ENCODE measurements at regions not wholly inside any gene's neighbourhood (a gene's known extent, or its start where the extent isn't known, plus 50 kb on each side); places are given as distances from the start of the nearest gene placed in this dataset.

- ChIA-PET CTCF (interaction anchor here (0.6 to 0.8 kb wide), 2 partner anchors 188 to 252 kb away, joined by 3 to 4 read pairs; no protein-coding TSS in a partner anchor), POLR2A (no interaction called here)
- H3K27ac ChIP-seq (ENCODE audit: extremely low read depth, low read depth, low read length) = no peak overlapping the region
- no peaks in the 10 kb centered on the region for H3K9me3 ChIP-seq (ENCODE audit: control insufficient read depth, insufficient read depth, low read depth, low read length)
- no peak overlapping the region for H3K4me3 ChIP-seq (ENCODE audit: low read depth, low read length)
- peaks cover 10% of the 10 kb centered on the region for H3K4me1 ChIP-seq (ENCODE audit: control insufficient read depth, insufficient read depth, low read length)
- H3K36me3 ChIP-seq (ENCODE audit: control insufficient read depth in 2 of 2, insufficient read depth in 1 of 2, low read length in 2 of 2) = no peaks in the 10 kb centered on the region
- no peak for TF ChIP-seq ZFP3 (tag by site-specific recombination; IDR thresholded peaks at IDR 0.05; ENCODE audit: low read depth)
- TF ChIP-seq ZNF146 (tag by site-specific recombination; IDR thresholded peaks at IDR 0.05) = no peak
- no peak for TF ChIP-seq ZNF239 (tag by site-specific recombination; IDR thresholded peaks at IDR 0.05)
Observed at GRCh38 chr12:93174473-93174872, 203.3 kb upstream of the NUDT4 start.

DNA sequence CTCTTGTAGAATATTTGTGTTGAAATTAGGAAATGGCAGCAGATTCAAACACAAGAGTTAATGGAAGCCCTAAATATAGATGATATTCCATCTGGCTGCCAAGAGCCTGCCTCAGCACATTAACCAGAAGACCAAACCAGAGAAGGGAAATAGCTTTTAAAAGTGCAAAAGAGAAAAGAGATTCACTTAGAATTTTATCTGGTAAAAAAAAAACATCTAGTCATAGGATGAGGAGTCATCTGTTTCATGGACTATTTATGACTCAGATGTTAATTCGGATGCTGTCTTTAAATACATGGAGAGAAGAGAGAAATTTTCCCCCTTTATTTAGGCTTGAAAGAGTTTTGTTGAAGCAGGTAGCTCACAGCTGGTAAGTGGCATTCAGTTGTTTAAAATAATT is 201.6 kb upstream of the NUDT4 start:
- Histone ChIP-seq H3K4me1 (ENCODE audit: control insufficient read depth, insufficient read depth, low read length) (peaks cover 10% of the 10 kb centered on the region), H3K27ac (ENCODE audit: extremely low read depth, low read depth, low read length) (no peak overlapping the region), H3K4me3 (ENCODE audit: low read depth, low read length) (no peak overlapping the region), H3K9me3 (ENCODE audit: control insufficient read depth, insufficient read depth, low read depth, low read length) (no peaks in the 10 kb centered on the region), H3K36me3 (ENCODE audit: control insufficient read depth in 2 of 2, insufficient read depth in 1 of 2, low read length in 2 of 2) (no peaks in the 10 kb centered on the region)
- ChIA-PET CTCF (no interaction called here), POLR2A (no interaction called here)
- TF ChIP-seq ZNF658 (tag by site-specific recombination; IDR thresholded peaks at IDR 0.05) (no peak), ZNF112 (tag by site-specific recombination; IDR thresholded peaks at IDR 0.05) (no peak), ZBTB26 (tag by site-specific recombination; optimal IDR thresholded peaks at IDR 0.05) (no peak), ZBTB8A (tag by site-specific recombination; IDR thresholded peaks at IDR 0.05) (no peak)

- TF ChIP-seq ZFP37 (tag by site-specific recombination; IDR thresholded peaks at IDR 0.05) = no peak
- no peak for TF ChIP-seq ZBTB21 (tag by site-specific recombination; IDR thresholded peaks at IDR 0.05)
- no peak for TF ChIP-seq ZBTB6 (tag by site-specific recombination; IDR thresholded peaks at IDR 0.05)
- TF ChIP-seq KLF1 (tag by site-specific recombination; IDR thresholded peaks at IDR 0.05) = no peak
- no peak for TF ChIP-seq YY1 (tag by site-specific recombination; IDR thresholded peaks at IDR 0.05)
- TF ChIP-seq ZNF510 (tag by site-specific recombination; IDR thresholded peaks at IDR 0.05; ENCODE audit: insufficient replicate concordance) = no peak
- TF ChIP-seq SETDB1 (IDR thresholded peaks at IDR 0.05; ENCODE audit: insufficient read length, low read length) = no peak
- TF ChIP-seq ZNF10 (tag by site-specific recombination; IDR thresholded peaks at IDR 0.05) = no peak
- no peak for TF ChIP-seq ZNF354C (tag by site-specific recombination; IDR thresholded peaks at IDR 0.05; ENCODE audit: borderline replicate concordance, low read depth)
- TF ChIP-seq ZNF555 (tag by site-specific recombination; conservative IDR thresholded peaks at IDR 0.05) = no peak
- no peak for TF ChIP-seq ZBTB44 (tag by site-specific recombination; IDR thresholded peaks at IDR 0.05)
- TF ChIP-seq WT1 (tag by site-specific recombination; IDR thresholded peaks at IDR 0.05) = no peak
- no peak for TF ChIP-seq ZNF121 (tag by site-specific recombination; IDR thresholded peaks at IDR 0.05)
- TF ChIP-seq ZNF518A (tag by site-specific recombination; conservative IDR thresholded peaks at IDR 0.05; ENCODE audit: low read depth) = no peak
- Histone ChIP-seq H3K4me1 (ENCODE audit: control insufficient read depth, insufficient read depth, low read length) (peaks cover 10% of the 10 kb centered on the region), H3K9me3 (ENCODE audit: control insufficient read depth, insufficient read depth, low read depth, low read length) (no peaks in the 10 kb centered on the region), H3K4me3 (ENCODE audit: low read depth, low read length) (no peak overlapping the region), H3K36me3 (ENCODE audit: control insufficient read depth in 2 of 2, insufficient read depth in 1 of 2, low read length in 2 of 2) (no peaks in the 10 kb centered on the region), H3K27ac (ENCODE audit: extremely low read depth, low read depth, low read length) (no peak overlapping the region)
- ChIA-PET POLR2A (no interaction called here), CTCF (no interaction called here)
Observed at GRCh38 chr12:93176610-93177126, 201.1 kb upstream of the NUDT4 start.

Measured in HEK293 (cell line).